Chondrocyte (in vitro differentiated cells): ENCODE measurements at regions not wholly inside any gene's neighbourhood (a gene's known extent, or its start where the extent isn't known, plus 50 kb on each side); places are given as distances from the start of the nearest gene placed in this dataset.

Experiments
- DNase-seq: peaks from one replicate; pipeline ENCODE4 v3.0.0; 2021; ENCODE audit warnings: mixed read lengths, low spot score
- H3K27ac Mint-ChIP-seq: one replicate; pipeline ENCODE4 v1.8.0; 2021; ENCODE audit warnings: mild to moderate bottlenecking, moderate library complexity, mixed read lengths; ENCODE audit not compliant: unreplicated experiment
- H3K27me3 Mint-ChIP-seq: 2 replicates; pipeline ENCODE4 v1.8.0; 2021; ENCODE audit warnings: low read depth, mixed read lengths
- H3K36me3 Mint-ChIP-seq: 2 replicates; pipeline ENCODE4 v1.8.0; 2021; ENCODE audit warnings: low read depth, mixed read lengths
- H3K4me1 Mint-ChIP-seq: 2 replicates; pipeline ENCODE4 v1.8.0; 2021; ENCODE audit warnings: low read depth, mild to moderate bottlenecking, mixed read lengths
- H3K4me3 Mint-ChIP-seq: one replicate; pipeline ENCODE4 v1.8.0; 2021; ENCODE audit warnings: mild to moderate bottlenecking, moderate library complexity, mixed read lengths; ENCODE audit not compliant: unreplicated experiment
- H3K9me3 Mint-ChIP-seq: 2 replicates; pipeline ENCODE4 v1.8.0; 2021; ENCODE audit warnings: low read depth, mixed read lengths
- CTCF ChIP-seq: fragments of 200-600 bp; sonication (generic); IDR thresholded peaks from 2 replicates; pipeline ENCODE4 v1.5.0; 2021; ENCODE audit warnings: antibody characterized with exemption, mild to moderate bottlenecking, moderate library complexity

GRCh38 chr11:101718402-101718801 is 134.6 kb upstream of the TRPC6 start:
- H3K9me3 Mint-ChIP-seq, result no peaks in the 10 kb centered on the region
- no peaks in the 10 kb centered on the region for H3K36me3 Mint-ChIP-seq
- no peak for TF ChIP-seq CTCF
- no peak for DNase-seq
- no peaks in the 10 kb centered on the region for H3K4me1 Mint-ChIP-seq
- H3K4me3 Mint-ChIP-seq, result no peak overlapping the region
- no peak overlapping the region for H3K27ac Mint-ChIP-seq
- H3K27me3 Mint-ChIP-seq, result peaks cover 5% of the 10 kb centered on the region

- Mint-ChIP-seq H3K4me1 (no peaks in the 10 kb centered on the region), H3K4me3 (no peak overlapping the region), H3K27me3 (peaks cover 5% of the 10 kb centered on the region), H3K36me3 (no peaks in the 10 kb centered on the region), H3K27ac (no peak overlapping the region), H3K9me3 (no peaks in the 10 kb centered on the region)
- no peak for DNase-seq
- no peak for TF ChIP-seq CTCF
Observed at GRCh38 chr11:101717619-101718018, 133.8 kb upstream of the TRPC6 start.

- no peak for TF ChIP-seq CTCF
- H3K27me3 Mint-ChIP-seq, result peaks cover 10% of the 10 kb centered on the region
- peaks cover 15% of the 10 kb centered on the region for H3K9me3 Mint-ChIP-seq
- no peak overlapping the region for H3K27ac Mint-ChIP-seq
- DNase-seq, result no peak
- H3K4me1 Mint-ChIP-seq, result no peaks in the 10 kb centered on the region
- H3K4me3 Mint-ChIP-seq, result no peak overlapping the region
- no peaks in the 10 kb centered on the region for H3K36me3 Mint-ChIP-seq
Observed at GRCh38 chr11:101715281-101715680, 131.5 kb upstream of the TRPC6 start.

GRCh38 chr11:101707477-101707876 is 123.7 kb upstream of the TRPC6 start:
- no peak overlapping the region for H3K4me3 Mint-ChIP-seq
- no peak overlapping the region for H3K27ac Mint-ChIP-seq
- peaks cover 9% of the 10 kb centered on the region for H3K4me1 Mint-ChIP-seq
- DNase-seq, result no peak
- no peaks in the 10 kb centered on the region for H3K36me3 Mint-ChIP-seq
- TF ChIP-seq CTCF, result no peak
- H3K27me3 Mint-ChIP-seq, result peaks cover 8% of the 10 kb centered on the region
- H3K9me3 Mint-ChIP-seq, result peaks cover 16% of the 10 kb centered on the region

GRCh38 chr11:101706541-101706940 is 122.7 kb upstream of the TRPC6 start:
- peaks cover 9% of the 10 kb centered on the region for H3K4me1 Mint-ChIP-seq
- H3K27me3 Mint-ChIP-seq, result peaks cover 8% of the 10 kb centered on the region
- no peak for DNase-seq
- H3K36me3 Mint-ChIP-seq, result no peaks in the 10 kb centered on the region
- no peak overlapping the region for H3K27ac Mint-ChIP-seq
- peaks cover 10% of the 10 kb centered on the region for H3K9me3 Mint-ChIP-seq
- TF ChIP-seq CTCF, result no peak
- no peak overlapping the region for H3K4me3 Mint-ChIP-seq
